ENCODE measurements at regions not wholly inside any gene's neighbourhood (a gene's known extent, or its start where the extent isn't known, plus 50 kb on each side); places are given as distances from the start of the nearest gene placed in this dataset.

DNA sequence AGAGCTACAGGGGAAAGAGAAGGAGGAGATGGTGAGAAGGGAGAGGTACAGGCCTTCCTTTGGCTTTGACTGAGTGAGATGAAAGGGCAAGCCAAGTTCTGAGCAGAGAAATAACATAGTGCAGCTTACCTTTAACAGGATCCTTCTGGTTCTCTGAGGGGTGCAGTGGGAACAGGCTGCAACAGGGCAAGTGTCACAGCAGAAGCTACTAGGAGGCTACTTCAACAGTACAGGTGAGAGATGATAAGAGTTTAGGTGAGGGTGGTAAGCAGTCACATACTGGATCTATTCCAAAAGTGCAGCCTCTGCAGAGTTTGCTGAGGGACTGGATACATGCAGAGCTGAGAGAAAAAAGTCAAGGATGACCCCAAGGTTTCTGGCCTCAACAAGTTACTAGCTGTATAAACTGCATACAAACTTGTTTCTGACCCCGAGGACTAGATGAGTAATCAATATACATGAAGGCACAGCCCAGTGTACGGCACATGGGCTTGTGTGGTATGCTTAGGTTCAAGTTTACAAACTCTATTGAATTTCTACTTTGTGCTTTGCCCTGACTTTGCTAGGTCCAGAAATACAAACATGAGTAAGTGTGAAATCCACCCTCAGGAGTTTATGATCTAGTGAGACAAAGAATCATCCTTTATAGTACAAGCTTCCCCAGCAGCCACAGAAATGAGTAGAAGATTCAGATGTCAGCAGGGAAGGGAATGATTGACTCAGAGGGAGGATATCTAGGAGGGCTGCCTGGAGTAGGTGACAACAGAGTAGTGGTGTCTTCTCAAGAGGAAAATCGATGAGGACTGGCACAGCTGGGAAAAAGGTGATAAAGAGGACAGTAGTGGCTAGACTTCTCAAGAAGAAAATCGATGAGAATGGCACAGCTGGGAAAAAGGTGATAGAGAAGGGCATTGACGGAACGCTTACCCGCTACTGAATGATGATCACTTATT lies 78.2 kb upstream of the TJP1 start:
- TF ChIP-seq CTCF (IDR thresholded peaks at IDR 0.05; ENCODE audit: insufficient read depth, low read depth, low read length) (no peak), EZH2 (IDR thresholded peaks at IDR 0.05; ENCODE audit: insufficient read depth, low read length) (no peak)

All from astrocyte (in vitro differentiated cells and primary cell).